ENCODE measurements at regions not wholly inside any gene's neighbourhood (a gene's known extent, or its start where the extent isn't known, plus 50 kb on each side); places are given as distances from the start of the nearest gene placed in this dataset.

GRCh38 chr10:78957471-78958039, 111.2 kb upstream of the ZMIZ1 start:
- H3K36me3 ChIP-seq (ENCODE audit: insufficient read depth in 1 of 2, low read depth in 1 of 2): no peaks in the 10 kb centered on the region
- no peak for DNase-seq
- H3K4me1 ChIP-seq: peaks cover 10% of the 10 kb centered on the region
- intact Hi-C loops (cut with DNase I): no loop called here
- no peaks in the 10 kb centered on the region for H3K9me3 ChIP-seq
- WGBS, 3 donors: 97 to 98% (median 97%) methylated on average over 2 of the region's 2 CpGs
- H3K27me3 ChIP-seq (ENCODE audit: insufficient read depth in 3 of 3, low read length in 2 of 3): no peaks in the 10 kb centered on the region
- no peak for TF ChIP-seq CTCF (IDR thresholded peaks at IDR 0.05)
- no peak for ATAC-seq
- no peak overlapping the region for H3K27ac ChIP-seq
- H3K4me3 ChIP-seq: no peak overlapping the region

DNA sequence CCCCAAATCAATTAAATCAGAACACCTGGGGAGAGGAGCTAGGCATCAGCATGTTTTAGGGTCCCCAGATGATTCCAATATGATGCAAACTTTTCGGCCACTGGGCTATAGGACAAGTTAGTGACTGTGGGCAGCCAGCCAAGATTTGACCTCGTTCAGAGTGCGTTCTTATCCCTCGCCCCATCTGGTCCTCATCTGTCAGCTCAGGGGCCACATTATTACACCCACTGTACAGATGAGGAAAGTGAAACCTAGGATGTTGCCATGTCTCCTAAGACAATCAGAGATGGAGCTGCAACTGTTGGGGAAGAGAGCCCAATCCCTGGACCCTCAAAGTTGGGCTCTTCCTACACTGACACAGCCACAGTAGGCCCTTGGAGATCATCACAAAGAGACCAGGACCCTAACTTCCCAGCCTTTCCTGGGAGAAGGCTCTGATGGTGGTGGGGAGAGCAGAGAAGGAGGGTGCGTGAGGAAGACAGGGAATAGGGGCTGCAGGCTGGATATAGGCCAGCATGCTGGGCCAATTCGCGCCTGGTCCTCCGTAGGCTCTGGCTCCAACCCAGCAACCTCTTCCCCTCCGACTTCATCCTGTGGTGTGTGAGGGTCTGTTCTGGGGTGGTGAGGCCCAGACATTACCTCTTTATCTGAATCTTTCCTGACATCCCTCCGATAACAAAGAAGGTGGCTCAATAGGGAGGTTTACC, 109.4 kb upstream of the ZMIZ1 start:
- H3K4me1 ChIP-seq: peaks cover 10% of the 10 kb centered on the region
- no peak for ATAC-seq

GRCh38 chr10:78959924-78960285, 108.9 kb upstream of the ZMIZ1 start:
- ATAC-seq: no peak
- no peaks in the 10 kb centered on the region for H3K9me3 ChIP-seq
- no peak for TF ChIP-seq CTCF (IDR thresholded peaks at IDR 0.05)
- no peak overlapping the region for H3K4me3 ChIP-seq
- WGBS, 3 donors: 43 to 73% (median 49%) methylated on average over 3 of the region's 3 CpGs
- intact Hi-C loops (cut with DNase I): loop anchor here (10.0 kb wide), 1 partner anchor 235 kb away; no protein-coding TSS in a partner anchor
- no peaks in the 10 kb centered on the region for H3K36me3 ChIP-seq (ENCODE audit: insufficient read depth in 1 of 2, low read depth in 1 of 2)
- peak in 1 of 2 donors; percentile 26 for DNase-seq
- no peaks in the 10 kb centered on the region for H3K27me3 ChIP-seq (ENCODE audit: insufficient read depth in 3 of 3, low read length in 2 of 3)
- H3K4me1 ChIP-seq: peaks cover 12% of the 10 kb centered on the region
- H3K27ac ChIP-seq: no peak overlapping the region

More for the DNA sequence above, 109.4 kb upstream of the ZMIZ1 start:
- Histone ChIP-seq H3K36me3 (ENCODE audit: insufficient read depth in 1 of 2, low read depth in 1 of 2) (no peaks in the 10 kb centered on the region), H3K27ac (no peak overlapping the region), H3K9me3 (no peaks in the 10 kb centered on the region), H3K27me3 (ENCODE audit: insufficient read depth in 3 of 3, low read length in 2 of 3) (no peaks in the 10 kb centered on the region), H3K4me3 (no peak overlapping the region)
- DNase-seq: peak in 1 of 2 donors; percentile 28
- TF ChIP-seq CTCF (IDR thresholded peaks at IDR 0.05): no peak
- intact Hi-C loops (cut with DNase I): no loop called here
- WGBS, 3 donors: 79 to 86% (median 85%) methylated on average over 10 of the region's 10 CpGs

GRCh38 chr10:78960316-78960800, 108.4 kb upstream of the ZMIZ1 start:
- Histone ChIP-seq H3K4me3 (no peak overlapping the region), H3K4me1 (peaks cover 17% of the 10 kb centered on the region), H3K9me3 (no peaks in the 10 kb centered on the region), H3K36me3 (ENCODE audit: insufficient read depth in 1 of 2, low read depth in 1 of 2) (no peaks in the 10 kb centered on the region), H3K27ac (no peak overlapping the region), H3K27me3 (ENCODE audit: insufficient read depth in 3 of 3, low read length in 2 of 3) (no peaks in the 10 kb centered on the region)
- 22 to 36% (median 29%) methylated on average over 7 of the region's 7 CpGs for WGBS, 3 donors
- intact Hi-C loops (cut with DNase I): loop anchor here (10.0 kb wide), 1 partner anchor 234 kb away; no protein-coding TSS in a partner anchor
- DNase-seq (peak; percentile 63 to 78), ATAC-seq (peak in 3 of 4 donors; percentile 31 to 43 (median 35))
- TF ChIP-seq CTCF (IDR thresholded peaks at IDR 0.05): no peak
